ENCODE measurements at regions not wholly inside any gene's neighbourhood (a gene's known extent, or its start where the extent isn't known, plus 50 kb on each side); places are given as distances from the start of the nearest gene placed in this dataset.

- Histone ChIP-seq H3K4me2 (replicated peaks; ENCODE audit: extremely low read depth, low read length, poor library complexity, severe bottlenecking) (no peak overlapping the region), H3K4me1 (ENCODE audit: control insufficient read depth in 1 of 2, insufficient read depth in 2 of 2, low read length in 2 of 2) (no peaks in the 10 kb centered on the region), H3K27ac (ENCODE audit: low read depth in 1 of 2, low read length in 2 of 2) (no peak overlapping the region), H3K79me2 (ENCODE audit: insufficient read depth, low read length) (no peaks in the 10 kb centered on the region), H3K9ac (ENCODE audit: insufficient read depth, low read length, poor library complexity, severe bottlenecking) (no peak overlapping the region), H2AFZ (ENCODE audit: insufficient read depth, low read depth, low read length, poor library complexity, severe bottlenecking) (no peak overlapping the region), H4K20me1 (ENCODE audit: insufficient read depth, low read length) (no peaks in the 10 kb centered on the region), H3K4me3 (replicated peaks in 1 of 3; ENCODE audit: low read depth in 2 of 3, low read length in 3 of 3) (no peak overlapping the region), H3K36me3 (replicated peaks in 1 of 2; ENCODE audit: control insufficient read depth in 1 of 2, insufficient read depth in 2 of 2, low read length in 2 of 2) (no peaks in the 10 kb centered on the region), H3K9me3 (replicated peaks in 1 of 2; ENCODE audit: control insufficient read depth in 1 of 2, insufficient read depth in 1 of 2, low read length in 2 of 2) (peaks cover 0 to 7% of the 10 kb centered on the region in 2 donors), H3K27me3 (ENCODE audit: control insufficient read depth in 2 of 2, insufficient read depth in 2 of 2, low read length in 2 of 2) (no peaks in the 10 kb centered on the region)
- intact Hi-C loops (cut with micrococcal nuclease): no loop called here
- Mint-ChIP-seq H3K9me3 (peaks cover 2 to 23% (median 10%) of the 10 kb centered on the region in 7 donors), H3K4me3 (no peak overlapping the region), H3K36me3 (no peaks in the 10 kb centered on the region), H3K27me3 (ENCODE audit: low read depth in 3 of 3) (peaks cover 0 to 1% (median 0%) of the 10 kb centered on the region in 3 donors), H3K4me1 (no peaks in the 10 kb centered on the region), H3K27ac (no peak overlapping the region)
- TF ChIP-seq CTCF (IDR thresholded peaks at IDR 0.05): no peak
- DNase-seq: no peak
These were observed 1326.0 kb upstream of the FLRT2 start for GRCh38 chr14:84203896-84204295.

GRCh38 chr14:84208451-84208850 is 1321.5 kb upstream of the FLRT2 start:
- Mint-ChIP-seq H3K9me3 (peaks cover 0 to 19% (median 8%) of the 10 kb centered on the region in 7 donors), H3K27ac (no peak overlapping the region), H3K36me3 (no peaks in the 10 kb centered on the region), H3K4me3 (no peak overlapping the region), H3K27me3 (ENCODE audit: low read depth in 3 of 3) (peaks cover 0 to 1% (median 0%) of the 10 kb centered on the region in 3 donors), H3K4me1 (no peaks in the 10 kb centered on the region)
- no peak for DNase-seq
- no peak overlapping the region for H3K4me2 ChIP-seq (replicated peaks; ENCODE audit: extremely low read depth, low read length, poor library complexity, severe bottlenecking)
- no peaks in the 10 kb centered on the region for H3K36me3 ChIP-seq (replicated peaks in 1 of 2; ENCODE audit: control insufficient read depth in 1 of 2, insufficient read depth in 2 of 2, low read length in 2 of 2)
- no peak overlapping the region for H3K27ac ChIP-seq (ENCODE audit: low read depth in 1 of 2, low read length in 2 of 2)
- no CpG with 5 or more reads among the region's 7 CpGs for WGBS (ENCODE audit: insufficient coverage)
- H4K20me1 ChIP-seq (ENCODE audit: insufficient read depth, low read length): no peaks in the 10 kb centered on the region
- no peaks in the 10 kb centered on the region for H3K4me1 ChIP-seq (ENCODE audit: control insufficient read depth in 1 of 2, insufficient read depth in 2 of 2, low read length in 2 of 2)
- intact Hi-C loops (cut with micrococcal nuclease): no loop called here
- H3K9ac ChIP-seq (ENCODE audit: insufficient read depth, low read length, poor library complexity, severe bottlenecking): no peak overlapping the region
- H3K79me2 ChIP-seq (ENCODE audit: insufficient read depth, low read length): no peaks in the 10 kb centered on the region
- no peak for TF ChIP-seq CTCF (IDR thresholded peaks at IDR 0.05)
- no peak overlapping the region for H3K4me3 ChIP-seq (replicated peaks in 1 of 3; ENCODE audit: low read depth in 2 of 3, low read length in 3 of 3)
- peaks cover 0 to 4% of the 10 kb centered on the region in 2 donors for H3K9me3 ChIP-seq (replicated peaks in 1 of 2; ENCODE audit: control insufficient read depth in 1 of 2, insufficient read depth in 1 of 2, low read length in 2 of 2)
- H2AFZ ChIP-seq (ENCODE audit: insufficient read depth, low read depth, low read length, poor library complexity, severe bottlenecking): no peak overlapping the region
- H3K27me3 ChIP-seq (ENCODE audit: control insufficient read depth in 2 of 2, insufficient read depth in 2 of 2, low read length in 2 of 2): no peaks in the 10 kb centered on the region

Measured in CD14-positive monocyte (primary cell).